ENCODE measurements at regions not wholly inside any gene's neighbourhood (a gene's known extent, or its start where the extent isn't known, plus 50 kb on each side); places are given as distances from the start of the nearest gene placed in this dataset.

- DNase-seq (ENCODE audit: low read depth in 2 of 2), result no peak
Measured at GRCh38 chr5:59972043-59972442, 78.5 kb upstream of the PDE4D start.

GRCh38 chr5:59959330-59959729, 65.8 kb upstream of the PDE4D start:
- no peak for DNase-seq (ENCODE audit: low read depth in 2 of 2)

- peak; percentile 47 to 48 for DNase-seq (ENCODE audit: low read depth in 2 of 2)
Measured at GRCh38 chr5:59956130-59956783, 62.7 kb upstream of the PDE4D start.

GRCh38 chr5:59955241-59955640, 61.7 kb upstream of the PDE4D start:
- DNase-seq (ENCODE audit: low read depth in 2 of 2), result no peak

GRCh38 chr5:59943452-59944113, 50.1 kb upstream of the PDE4D start:
- no peak for DNase-seq (ENCODE audit: low read depth in 2 of 2)

Data from fibroblast of skin of left quadriceps (primary cell).